Fibroblast of lung (primary cell): ENCODE measurements at regions not wholly inside any gene's neighbourhood (a gene's known extent, or its start where the extent isn't known, plus 50 kb on each side); places are given as distances from the start of the nearest gene placed in this dataset.

Experiments used
- DNase-seq, 2 donors: peaks; one replicate each; pipeline versions ENCODE4 v3.0.0 to v3.0.0-alpha.2; 2010; ENCODE audit warnings: low read depth in 2 of 2
- H2AFZ ChIP-seq: 2 replicates; pipeline ENCODE4 v1.5.1; 2012; ENCODE audit warnings: low read length, control low read depth, inconsistent platforms
- H3K27ac ChIP-seq: 2 replicates; pipeline ENCODE4 v1.5.1; 2011; ENCODE audit warnings: low read length, control low read depth; ENCODE audit not compliant: insufficient read depth
- H3K27me3 ChIP-seq: 2 replicates; pipeline ENCODE4 v1.5.1; 2011; ENCODE audit warnings: mild to moderate bottlenecking, low read length; ENCODE audit not compliant: control insufficient read depth, insufficient read depth
- H3K36me3 ChIP-seq: 2 replicates; pipeline ENCODE4 v1.5.1; 2011; ENCODE audit warnings: low read length; ENCODE audit not compliant: control insufficient read depth, insufficient read depth
- H3K4me1 ChIP-seq: 2 replicates; pipeline ENCODE4 v1.5.1; 2011; ENCODE audit warnings: low read length; ENCODE audit not compliant: control insufficient read depth, insufficient read depth; ENCODE audit errors: extremely low read depth
- H3K4me2 ChIP-seq: 2 replicates; pipeline ENCODE4 v1.5.1; 2011; ENCODE audit warnings: low read length, control low read depth; ENCODE audit not compliant: insufficient read depth; ENCODE audit errors: extremely low read depth
- H3K4me3 ChIP-seq, 4 experiments: fragments of 200-600 bp in 1 of 4; sonication (generic) in 1 of 4; replicated peaks in 1 of 4; 2 replicates each; pipeline ENCODE4 v1.5.1; 2011 to 2016; ENCODE audit warnings: low read length in 4 of 4, low read depth in 3 of 4, mild to moderate bottlenecking in 3 of 4, control low read depth in 2 of 4, inconsistent platforms in 1 of 4, mixed read lengths in 1 of 4; ENCODE audit not compliant: insufficient read depth in 1 of 4; ENCODE audit errors: control extremely low read depth in 1 of 4
- H3K79me2 ChIP-seq: 2 replicates; pipeline ENCODE4 v1.5.1; 2012; ENCODE audit warnings: mild to moderate bottlenecking, low read length, inconsistent platforms; ENCODE audit not compliant: control insufficient read depth, insufficient read depth
- H3K9ac ChIP-seq: 2 replicates; pipeline ENCODE4 v1.5.1; 2011; ENCODE audit warnings: mild to moderate bottlenecking, low read length, control low read depth; ENCODE audit not compliant: insufficient read depth
- H3K9me3 ChIP-seq: 2 replicates; pipeline ENCODE4 v1.5.1; 2012; ENCODE audit warnings: low read depth, low read length; ENCODE audit not compliant: control insufficient read depth, insufficient read depth
- H4K20me1 ChIP-seq: 2 replicates; pipeline ENCODE4 v1.5.1; 2011; ENCODE audit warnings: low read length; ENCODE audit not compliant: control insufficient read depth, insufficient read depth; ENCODE audit errors: extremely low read depth
- CTCF ChIP-seq, 2 donors: IDR thresholded peaks in 1 of 2; conservative IDR thresholded peaks in 1 of 2; 1 replicate in 1 of 2; 2 replicates in 1 of 2; pipeline ENCODE4 v1.5.1; 2011 to 2012; ENCODE audit warnings: low read length in 2 of 2, control low read depth in 1 of 2, inconsistent platforms in 1 of 2, low read depth in 1 of 2, mild to moderate bottlenecking in 1 of 2
- EZH2 ChIP-seq: IDR thresholded peaks from 2 replicates; pipeline ENCODE4 v1.5.1; 2012; ENCODE audit warnings: low read length, control low read depth, mild to moderate bottlenecking; ENCODE audit errors: missing control alignments

DNA sequence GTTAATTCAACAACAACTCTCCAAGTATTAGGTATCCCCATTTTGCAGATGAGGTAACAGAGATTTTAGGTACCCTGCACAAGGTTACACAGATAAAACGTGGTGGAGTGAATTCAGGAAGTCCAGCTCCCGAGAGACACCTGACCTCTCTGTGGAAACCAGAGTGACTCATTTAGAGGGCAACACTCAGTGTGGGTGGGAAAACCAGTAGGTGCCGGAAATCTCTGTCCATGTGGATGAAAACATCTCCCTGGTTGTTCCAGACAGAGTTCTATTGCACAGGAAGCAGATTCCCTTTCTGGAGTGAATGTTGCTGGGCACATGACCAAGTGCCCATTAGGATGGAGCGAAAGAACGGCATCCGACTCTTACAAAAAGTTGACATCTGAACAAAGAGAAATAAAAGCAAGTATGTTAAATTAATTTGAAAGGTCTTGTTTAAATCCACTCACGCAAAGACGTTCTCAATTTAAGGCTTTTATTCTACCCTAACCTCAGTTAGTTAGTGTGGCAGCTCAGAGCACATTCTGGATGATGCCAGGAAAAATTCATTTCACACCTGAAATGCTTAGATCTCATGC, 391.9 kb upstream of the WWC1 start:
- Histone ChIP-seq H3K9ac (no peak overlapping the region), H3K79me2 (no peaks in the 10 kb centered on the region), H3K36me3 (no peaks in the 10 kb centered on the region), H3K27me3 (no peaks in the 10 kb centered on the region), H3K4me1 (no peaks in the 10 kb centered on the region), H3K9me3 (no peaks in the 10 kb centered on the region), H3K4me3 (no peak overlapping the region), H4K20me1 (no peaks in the 10 kb centered on the region), H3K4me2 (no peak overlapping the region), H3K27ac (no peak overlapping the region), H2AFZ (no peak overlapping the region)
- DNase-seq, result peak; percentile 13 to 87
- TF ChIP-seq EZH2 (no peak), CTCF (conservative IDR thresholded peaks at IDR 0.05 in 1 of 2, IDR thresholded peaks at IDR 0.05 in 1 of 2; ENCODE audit: low read depth in 1 of 2, low read length in 2 of 2) (no peak)

GRCh38 chr5:167900340-167900935, 391.0 kb upstream of the WWC1 start:
- Histone ChIP-seq H3K79me2 (no peaks in the 10 kb centered on the region), H3K36me3 (no peaks in the 10 kb centered on the region), H3K4me1 (no peaks in the 10 kb centered on the region), H3K27ac (no peak overlapping the region), H3K27me3 (no peaks in the 10 kb centered on the region), H3K4me3 (no peak overlapping the region), H3K4me2 (no peak overlapping the region), H2AFZ (no peak overlapping the region), H3K9me3 (no peaks in the 10 kb centered on the region), H4K20me1 (no peaks in the 10 kb centered on the region), H3K9ac (no peak overlapping the region)
- TF ChIP-seq EZH2, result no peak
- no peak for TF ChIP-seq CTCF (conservative IDR thresholded peaks at IDR 0.05 in 1 of 2, IDR thresholded peaks at IDR 0.05 in 1 of 2; ENCODE audit: low read depth in 1 of 2, low read length in 2 of 2)
- DNase-seq, result no peak

GRCh38 chr5:167902298-167902697, 389.1 kb upstream of the WWC1 start:
- H2AFZ ChIP-seq, result no peak overlapping the region
- no peak overlapping the region for H3K27ac ChIP-seq
- H3K36me3 ChIP-seq, result no peaks in the 10 kb centered on the region
- no peak overlapping the region for H3K9ac ChIP-seq
- H4K20me1 ChIP-seq, result no peaks in the 10 kb centered on the region
- no peaks in the 10 kb centered on the region for H3K9me3 ChIP-seq
- H3K4me2 ChIP-seq, result no peak overlapping the region
- no peak overlapping the region for H3K4me3 ChIP-seq
- TF ChIP-seq CTCF (conservative IDR thresholded peaks at IDR 0.05 in 1 of 2, IDR thresholded peaks at IDR 0.05 in 1 of 2; ENCODE audit: low read depth in 1 of 2, low read length in 2 of 2), result no peak
- TF ChIP-seq EZH2, result no peak
- DNase-seq, result no peak
- no peaks in the 10 kb centered on the region for H3K27me3 ChIP-seq
- H3K4me1 ChIP-seq, result no peaks in the 10 kb centered on the region
- H3K79me2 ChIP-seq, result no peaks in the 10 kb centered on the region
